Activated CD4-positive, alpha-beta T cell treated with anti-CD3 and anti-CD28 coated beads, Interleukin-2, amount 50 U/mL, for 24 hours (primary cell): ENCODE measurements at regions not wholly inside any gene's neighbourhood (a gene's known extent, or its start where the extent isn't known, plus 50 kb on each side); places are given as distances from the start of the nearest gene placed in this dataset.

Source experiments
- DNase-seq, 2 donors: peaks; one replicate each; pipeline ENCODE4 v3.0.0-alpha.2; 2020; ENCODE audit warnings: low read depth in 1 of 2, low spot score in 1 of 2

DNA sequence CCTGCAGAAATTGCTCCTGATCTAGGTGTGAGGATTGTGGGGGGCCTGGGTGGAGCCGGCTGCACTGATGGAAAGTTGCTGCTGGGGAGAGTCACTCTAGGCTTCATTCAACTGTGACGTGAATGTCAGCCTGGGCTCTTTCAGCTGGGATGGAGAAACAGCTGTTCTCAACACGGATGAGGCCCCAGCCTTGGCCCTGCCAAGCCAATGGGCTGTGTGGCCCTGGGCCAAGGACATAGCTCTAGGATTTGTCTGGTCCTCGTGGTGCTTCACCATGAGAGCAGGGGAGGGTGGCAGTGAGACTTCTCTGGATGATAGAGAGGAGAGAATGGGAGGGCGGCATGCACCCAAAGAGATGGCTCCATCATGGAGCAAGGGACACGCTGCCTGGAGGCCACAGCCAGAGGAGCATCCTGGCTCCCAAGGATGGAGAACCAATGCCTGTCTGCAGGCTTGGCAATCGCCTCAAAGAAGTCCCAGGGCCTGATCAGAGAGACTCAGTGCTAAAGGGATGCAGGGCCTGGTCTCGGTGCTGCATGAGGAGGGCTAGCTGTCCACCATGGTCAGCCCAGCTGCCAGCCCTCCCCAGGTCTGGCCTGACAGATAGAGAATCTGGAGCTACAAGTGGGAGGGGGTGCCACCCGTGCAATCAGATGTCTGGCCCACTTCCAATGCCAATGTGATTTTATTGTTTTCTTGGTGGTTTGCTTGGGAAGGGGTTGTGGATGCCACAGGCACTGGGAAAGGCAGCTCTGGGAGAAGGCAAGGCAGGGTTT is 141.0 kb downstream of the GADD45G start:
- no peak for DNase-seq

- no peak for DNase-seq
Measured at GRCh38 chr9:89746385-89747116, 141.7 kb downstream of the GADD45G start.

DNA sequence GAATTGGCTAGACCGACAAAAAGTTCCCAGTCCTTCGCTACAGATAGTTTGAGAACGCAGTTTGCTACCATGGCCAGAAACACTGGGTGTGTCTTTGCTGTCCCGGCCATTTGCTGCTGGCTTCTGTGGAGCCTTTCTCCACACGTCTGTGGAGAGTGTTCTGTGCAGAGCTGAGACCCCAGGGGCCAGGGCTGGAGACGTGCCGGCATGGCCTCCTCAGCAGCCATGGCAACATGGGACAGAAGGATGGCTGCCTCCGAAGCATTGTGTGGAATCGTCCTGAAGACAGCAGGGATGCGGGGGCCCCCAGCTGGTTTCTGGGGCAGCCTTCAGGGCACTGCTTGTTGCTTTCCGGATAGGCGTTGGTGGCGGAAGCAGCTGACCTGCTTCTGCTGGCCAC is 142.8 kb downstream of the GADD45G start:
- no peak for DNase-seq

GRCh38 chr9:89748021-89748670 is 143.3 kb downstream of the GADD45G start:
- DNase-seq = no peak

DNA sequence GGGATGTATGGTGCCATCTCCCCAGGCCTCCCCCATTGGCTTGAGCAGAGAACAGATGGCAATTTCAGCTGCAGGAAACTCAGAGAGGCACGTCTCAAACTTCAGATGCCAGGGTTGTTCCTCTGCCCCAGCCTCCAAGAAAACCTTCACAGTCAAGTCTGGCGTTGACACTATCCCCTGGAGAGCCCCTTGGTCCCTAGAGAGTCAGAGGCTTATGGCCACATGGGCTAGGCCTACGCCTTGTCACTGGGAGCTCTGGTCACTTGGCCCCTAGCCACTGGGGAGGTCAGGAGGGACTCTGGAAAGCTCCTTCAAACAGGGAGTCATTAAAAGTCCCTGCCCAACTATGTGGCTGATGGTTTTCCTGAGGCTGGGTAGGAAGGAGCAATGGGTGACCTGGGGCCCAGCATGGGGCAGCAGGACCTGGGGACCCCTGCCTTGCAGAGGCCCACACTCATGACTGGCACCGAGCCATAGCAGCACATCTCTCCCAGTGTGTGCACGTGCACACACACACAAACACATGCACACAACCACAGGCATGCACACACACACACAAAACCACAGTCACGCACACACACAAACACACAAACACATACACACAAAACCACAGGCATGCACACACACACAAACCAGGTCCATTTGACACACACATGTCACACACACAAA is 144.2 kb downstream of the GADD45G start:
- no peak for DNase-seq

DNA sequence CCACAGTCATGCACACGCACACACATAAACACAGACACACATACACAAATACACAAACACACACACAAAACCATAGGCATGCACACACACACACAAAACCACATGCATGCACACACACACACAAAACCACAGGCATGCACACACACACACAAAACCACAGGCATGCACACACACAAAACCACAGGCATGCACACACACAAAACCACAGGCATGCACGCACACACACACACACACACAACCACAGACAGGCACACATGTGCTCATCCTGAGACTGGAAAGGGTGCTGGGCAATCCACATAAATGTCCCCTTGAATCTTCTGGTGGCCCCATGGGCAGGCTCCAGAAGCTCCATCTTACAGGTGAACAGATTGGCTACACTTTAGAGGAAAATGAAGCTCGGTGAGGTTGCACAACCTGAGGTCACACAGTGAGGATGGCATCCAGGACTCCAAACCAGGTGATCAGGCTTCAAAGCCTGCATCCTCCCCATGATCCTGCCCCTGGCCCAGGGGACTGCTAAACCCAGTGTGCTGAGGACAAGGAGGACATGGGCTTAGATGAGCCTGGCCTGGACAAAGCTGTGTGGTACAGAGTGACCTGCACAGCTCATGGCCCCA is 144.8 kb downstream of the GADD45G start:
- DNase-seq = no peak

DNA sequence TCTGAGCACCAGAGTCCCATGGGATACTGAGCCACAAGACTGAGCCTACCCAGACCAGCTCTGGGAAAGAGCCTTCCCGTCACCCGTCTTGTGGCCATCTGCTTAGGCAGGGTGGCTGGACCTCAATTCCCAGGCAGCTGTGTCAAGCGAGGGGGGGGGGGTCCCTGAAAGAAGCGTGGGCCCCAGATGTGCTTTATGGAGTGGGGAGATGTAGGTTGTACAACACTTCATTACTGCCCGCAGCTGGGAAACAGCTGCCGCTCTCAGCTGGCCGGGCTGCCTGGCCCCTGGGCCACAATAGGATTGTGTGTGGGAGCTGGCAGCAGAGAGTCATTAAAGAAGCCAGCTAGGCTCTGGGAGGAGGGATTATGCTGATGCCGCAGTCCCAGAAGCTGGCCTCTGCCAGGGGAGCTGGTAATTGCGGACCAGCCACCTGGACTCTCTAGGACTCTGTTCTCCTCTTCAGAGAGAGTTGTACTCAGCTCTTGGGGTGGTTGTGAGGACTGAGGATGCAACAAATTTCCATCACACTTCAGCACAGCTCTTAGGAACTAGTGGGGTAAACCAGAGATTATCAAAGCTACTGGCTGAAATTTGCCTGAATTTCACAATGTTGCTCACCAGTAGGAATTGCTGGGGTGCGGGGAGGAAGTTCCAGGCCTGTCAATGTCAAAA is 145.4 kb downstream of the GADD45G start:
- no peak for DNase-seq

- no peak for DNase-seq
Measured at GRCh38 chr9:89751079-89751825, 146.4 kb downstream of the GADD45G start.

GRCh38 chr9:89752154-89752553 is 147.3 kb downstream of the GADD45G start:
- DNase-seq = no peak

DNA sequence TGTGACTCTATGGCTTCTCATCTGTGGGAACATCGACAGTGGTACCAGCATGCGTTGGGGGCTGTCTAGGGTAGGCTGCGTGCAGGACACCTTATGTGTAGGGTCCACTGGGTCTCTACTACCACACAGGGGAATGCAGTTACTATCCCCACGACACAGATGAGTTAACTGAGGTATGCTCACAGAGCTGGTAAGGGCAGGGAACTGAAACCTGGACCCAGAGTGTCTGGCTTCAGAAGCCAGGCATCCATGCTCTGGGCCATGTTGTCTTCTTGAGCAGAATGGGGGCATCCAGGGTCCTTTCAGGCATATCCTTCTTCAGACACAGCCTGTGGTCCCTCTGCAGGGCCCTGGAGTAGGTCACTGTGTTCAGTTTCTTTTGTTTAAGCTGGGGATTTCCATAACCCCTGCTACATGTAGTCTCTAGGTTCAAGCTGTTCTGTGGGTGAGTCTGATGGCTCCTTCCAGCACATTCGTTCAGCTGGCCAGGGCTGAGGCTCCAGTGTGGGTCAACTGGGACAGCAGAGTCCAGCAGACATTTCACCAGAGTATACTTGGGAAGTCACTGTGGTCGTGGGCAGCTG is 148.8 kb downstream of the GADD45G start:
- DNase-seq = no peak

DNA sequence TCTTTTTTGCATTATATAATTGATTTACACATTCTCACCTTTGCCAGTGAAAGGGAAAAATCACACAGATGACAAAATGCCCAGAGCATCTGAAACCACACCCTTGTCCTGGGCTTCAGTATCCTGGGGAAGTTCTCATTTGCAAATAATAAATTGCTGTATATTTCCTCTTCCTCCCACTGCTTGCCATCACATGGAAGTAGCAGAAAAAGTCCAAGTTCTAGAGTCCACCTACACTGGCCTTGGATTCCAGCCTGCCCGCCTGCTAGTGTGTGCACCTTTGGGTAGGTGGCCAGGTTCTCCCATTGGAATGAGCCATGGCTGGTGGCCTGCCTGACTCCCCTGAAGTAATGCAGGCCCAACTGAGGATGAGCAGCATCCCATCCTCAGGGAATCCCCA is 149.4 kb downstream of the GADD45G start:
- no peak for DNase-seq

- DNase-seq = no peak
Measured at GRCh38 chr9:89755821-89756220, 151.0 kb downstream of the GADD45G start.

DNA sequence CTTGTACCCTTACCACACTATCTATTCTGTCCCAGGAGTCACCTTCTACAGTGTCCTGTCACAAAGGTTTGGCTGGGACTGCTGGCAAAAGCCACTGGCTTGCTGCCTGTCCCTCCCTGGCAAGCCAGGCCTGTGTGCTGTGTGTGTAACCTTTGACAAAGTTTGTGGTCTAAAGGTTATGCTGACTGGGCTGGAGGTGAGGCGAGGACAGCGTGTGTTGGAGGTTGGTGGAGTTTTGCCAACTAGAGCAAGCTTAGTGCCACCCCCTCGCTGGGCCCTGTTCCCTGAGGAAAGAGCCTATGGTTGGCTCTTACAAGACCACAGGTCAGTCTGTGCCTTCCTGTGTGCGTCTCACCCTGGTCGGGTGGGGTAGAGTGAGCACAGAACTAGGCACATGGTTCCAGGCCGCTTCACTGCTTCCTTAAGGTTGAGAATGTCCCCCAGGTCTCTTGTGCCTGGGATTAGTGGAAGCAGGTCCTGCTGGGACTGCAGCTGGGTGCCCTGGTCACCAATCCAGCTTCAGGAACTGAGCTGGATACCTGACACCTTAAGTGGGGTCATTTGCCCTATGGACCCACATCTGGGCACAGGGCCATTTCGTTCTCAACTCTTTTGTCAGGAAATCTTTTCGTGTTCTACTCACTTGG is 152.2 kb downstream of the GADD45G start:
- DNase-seq = no peak

DNA sequence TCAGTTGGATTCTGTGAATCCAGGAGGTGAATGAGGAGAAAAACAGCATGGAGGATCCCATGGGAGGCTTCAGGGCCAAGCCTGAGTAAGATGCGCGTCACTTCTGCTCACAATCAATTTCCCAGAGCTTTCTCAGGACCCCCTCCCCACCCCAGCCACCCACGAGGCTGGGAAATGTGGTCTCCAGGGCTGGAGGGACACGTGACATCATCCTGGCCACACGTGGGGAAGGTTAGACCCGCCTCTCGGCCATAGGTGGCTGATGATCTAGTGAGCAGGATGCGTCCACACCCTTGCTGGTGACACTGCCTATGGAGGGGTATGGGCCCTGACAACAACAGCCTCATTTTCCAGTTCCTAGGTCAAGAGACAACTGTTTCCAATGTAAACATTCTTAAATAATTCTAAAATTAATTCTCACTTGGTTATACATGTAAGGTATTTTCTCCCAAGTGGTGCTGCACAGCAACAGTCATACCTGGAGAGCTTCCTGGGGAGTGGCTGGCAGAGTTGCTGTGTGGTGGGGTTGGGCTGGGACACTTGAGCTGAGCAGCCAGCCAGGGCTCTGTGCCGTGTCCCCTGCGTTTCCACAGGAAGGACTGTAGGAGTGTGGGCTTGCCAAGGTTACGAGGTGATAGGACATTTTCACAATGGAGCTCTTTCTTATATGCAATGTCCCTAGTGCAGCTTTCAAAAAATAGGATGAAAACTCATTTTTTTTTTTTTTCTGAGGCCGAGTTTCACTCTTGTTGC is 153.1 kb downstream of the GADD45G start:
- DNase-seq = no peak

- DNase-seq = no peak
Measured at GRCh38 chr9:89759572-89759971, 154.8 kb downstream of the GADD45G start.

GRCh38 chr9:89760123-89760522 is 155.3 kb downstream of the GADD45G start:
- DNase-seq = no peak

- no peak for DNase-seq
Measured at GRCh38 chr9:89764217-89764616, 159.4 kb downstream of the GADD45G start.

DNA sequence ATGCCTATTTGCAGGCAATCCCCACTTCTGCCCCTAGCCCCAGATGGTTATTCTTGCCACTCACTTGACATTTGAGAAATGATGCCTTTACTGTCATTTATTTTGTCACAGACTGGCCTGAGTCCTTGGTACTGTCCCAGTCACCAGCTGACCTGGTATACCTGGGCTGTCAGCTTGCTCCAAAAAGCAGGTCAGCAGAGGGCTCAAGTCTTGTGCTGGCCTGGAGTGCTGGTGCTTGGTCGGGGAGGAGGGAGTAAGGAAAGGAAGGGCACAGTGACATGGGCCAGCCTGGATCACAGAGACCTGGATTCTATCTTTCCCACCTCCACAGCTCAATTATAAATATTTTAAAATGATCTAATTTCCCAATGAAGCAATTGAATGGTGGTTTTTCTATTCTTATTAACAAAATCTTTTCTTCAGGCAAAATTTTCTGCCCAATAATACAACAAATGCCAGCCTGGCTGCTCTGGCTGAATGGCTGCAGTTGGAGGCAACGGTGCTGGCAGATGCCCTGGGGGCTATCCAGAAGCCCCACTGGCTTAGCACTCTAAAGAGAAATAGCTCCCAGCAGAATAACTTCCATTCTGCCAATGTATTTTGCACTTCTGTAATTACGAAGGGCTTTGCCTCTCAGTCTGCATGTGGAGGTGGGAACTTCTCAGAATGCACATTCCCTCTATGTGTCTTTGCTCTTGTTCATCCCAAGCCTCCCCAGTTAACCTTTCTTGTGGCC is 160.6 kb downstream of the GADD45G start:
- no peak for DNase-seq
